ENCODE measurements at regions not wholly inside any gene's neighbourhood (a gene's known extent, or its start where the extent isn't known, plus 50 kb on each side); places are given as distances from the start of the nearest gene placed in this dataset.

- H3K4ac ChIP-seq (ENCODE audit: low read depth in 1 of 2, low read length in 2 of 2), result no peak overlapping the region
- no peak overlapping the region for H2BK5ac ChIP-seq (ENCODE audit: low read depth, low read length, poor library complexity, severe bottlenecking)
- DNase-seq, result no peak
- H3K4me2 ChIP-seq (ENCODE audit: low read length, poor library complexity, severe bottlenecking), result no peak overlapping the region
- no peak overlapping the region for H3K18ac ChIP-seq (ENCODE audit: low read depth in 1 of 2, low read length in 2 of 2)
- no peaks in the 10 kb centered on the region for H3K4me1 ChIP-seq (ENCODE audit: control insufficient read depth, insufficient read depth, low read depth, low read length)
- H3K27ac ChIP-seq (ENCODE audit: low read length, poor library complexity, severe bottlenecking), result no peak overlapping the region
- no peak overlapping the region for H2BK12ac ChIP-seq (ENCODE audit: low read length in 2 of 2)
- H3K4me3 ChIP-seq (ENCODE audit: insufficient read depth in 1 of 2, low read depth in 1 of 2, low read length in 2 of 2), result no peak overlapping the region
- no peak overlapping the region for H2BK120ac ChIP-seq (ENCODE audit: low read depth, low read length)
- H4K91ac ChIP-seq (ENCODE audit: low read length), result no peak overlapping the region
- no peak overlapping the region for H4K8ac ChIP-seq (ENCODE audit: low read length)
- H2AFZ ChIP-seq (ENCODE audit: low read depth, low read length), result no peak overlapping the region
- H3K27me3 ChIP-seq (ENCODE audit: control insufficient read depth in 1 of 2, insufficient read depth in 1 of 2, low read length in 2 of 2), result no peaks in the 10 kb centered on the region
- H3K14ac ChIP-seq (ENCODE audit: low read length in 2 of 2), result no peak overlapping the region
- H3K36me3 ChIP-seq (ENCODE audit: control insufficient read depth in 1 of 2, insufficient read depth in 2 of 2, low read depth in 1 of 2, low read length in 2 of 2), result no peaks in the 10 kb centered on the region
- no peak overlapping the region for H3K9ac ChIP-seq (ENCODE audit: low read length)
- 58% methylated on average over 3 of the region's 3 CpGs for WGBS
- H2BK15ac ChIP-seq (ENCODE audit: low read depth, poor library complexity, severe bottlenecking), result no peak overlapping the region
- H2AK5ac ChIP-seq (ENCODE audit: low read length, severe bottlenecking), result no peak overlapping the region
- H3K9me3 ChIP-seq (ENCODE audit: control insufficient read depth, low read length), result peaks cover 5% of the 10 kb centered on the region
- no peak overlapping the region for H3K23ac ChIP-seq (ENCODE audit: low read length in 2 of 2)
- H3K79me1 ChIP-seq (replicated peaks; ENCODE audit: low read length, poor library complexity, severe bottlenecking), result no peaks in the 10 kb centered on the region
Observed at GRCh38 chr11:133601641-133602040, 69.3 kb upstream of the OPCML start.

- H3K79me1 ChIP-seq (replicated peaks; ENCODE audit: low read length, poor library complexity, severe bottlenecking), result no peaks in the 10 kb centered on the region
- no peak for DNase-seq
- H3K9me3 ChIP-seq (ENCODE audit: control insufficient read depth, low read length), result peaks cover 5% of the 10 kb centered on the region
- H2BK15ac ChIP-seq (ENCODE audit: low read depth, poor library complexity, severe bottlenecking), result no peak overlapping the region
- no peak overlapping the region for H2BK5ac ChIP-seq (ENCODE audit: low read depth, low read length, poor library complexity, severe bottlenecking)
- no peak overlapping the region for H2BK120ac ChIP-seq (ENCODE audit: low read depth, low read length)
- no peaks in the 10 kb centered on the region for H3K36me3 ChIP-seq (ENCODE audit: control insufficient read depth in 1 of 2, insufficient read depth in 2 of 2, low read depth in 1 of 2, low read length in 2 of 2)
- no peak overlapping the region for H4K8ac ChIP-seq (ENCODE audit: low read length)
- no peak overlapping the region for H2BK12ac ChIP-seq (ENCODE audit: low read length in 2 of 2)
- H3K4me1 ChIP-seq (ENCODE audit: control insufficient read depth, insufficient read depth, low read depth, low read length), result no peaks in the 10 kb centered on the region
- H3K27ac ChIP-seq (ENCODE audit: low read length, poor library complexity, severe bottlenecking), result no peak overlapping the region
- no peak overlapping the region for H3K9ac ChIP-seq (ENCODE audit: low read length)
- WGBS, result 67% methylated on average over 5 of the region's 6 CpGs
- H3K4ac ChIP-seq (ENCODE audit: low read depth in 1 of 2, low read length in 2 of 2), result no peak overlapping the region
- H3K4me3 ChIP-seq (ENCODE audit: insufficient read depth in 1 of 2, low read depth in 1 of 2, low read length in 2 of 2), result no peak overlapping the region
- H3K27me3 ChIP-seq (ENCODE audit: control insufficient read depth in 1 of 2, insufficient read depth in 1 of 2, low read length in 2 of 2), result no peaks in the 10 kb centered on the region
- no peak overlapping the region for H3K4me2 ChIP-seq (ENCODE audit: low read length, poor library complexity, severe bottlenecking)
- no peak overlapping the region for H2AK5ac ChIP-seq (ENCODE audit: low read length, severe bottlenecking)
- no peak overlapping the region for H2AFZ ChIP-seq (ENCODE audit: low read depth, low read length)
- no peak overlapping the region for H4K91ac ChIP-seq (ENCODE audit: low read length)
- no peak overlapping the region for H3K14ac ChIP-seq (ENCODE audit: low read length in 2 of 2)
- no peak overlapping the region for H3K23ac ChIP-seq (ENCODE audit: low read length in 2 of 2)
- H3K18ac ChIP-seq (ENCODE audit: low read depth in 1 of 2, low read length in 2 of 2), result no peak overlapping the region
Observed at GRCh38 chr11:133600786-133601185, 68.5 kb upstream of the OPCML start.

- 87% methylated on average over 3 of the region's 5 CpGs for WGBS
Observed at GRCh38 chr11:133600306-133600705, 68.0 kb upstream of the OPCML start.

GRCh38 chr11:133598906-133599305 is 66.6 kb upstream of the OPCML start:
- no peak overlapping the region for H2BK12ac ChIP-seq (ENCODE audit: low read length in 2 of 2)
- no peak overlapping the region for H3K23ac ChIP-seq (ENCODE audit: low read length in 2 of 2)
- H3K14ac ChIP-seq (ENCODE audit: low read length in 2 of 2), result no peak overlapping the region
- H2BK15ac ChIP-seq (ENCODE audit: low read depth, poor library complexity, severe bottlenecking), result no peak overlapping the region
- H2AK5ac ChIP-seq (ENCODE audit: low read length, severe bottlenecking), result no peak overlapping the region
- H3K36me3 ChIP-seq (ENCODE audit: control insufficient read depth in 1 of 2, insufficient read depth in 2 of 2, low read depth in 1 of 2, low read length in 2 of 2), result no peaks in the 10 kb centered on the region
- no peak overlapping the region for H2BK120ac ChIP-seq (ENCODE audit: low read depth, low read length)
- H3K27ac ChIP-seq (ENCODE audit: low read length, poor library complexity, severe bottlenecking), result no peak overlapping the region
- H2AFZ ChIP-seq (ENCODE audit: low read depth, low read length), result no peak overlapping the region
- H3K4me3 ChIP-seq (ENCODE audit: insufficient read depth in 1 of 2, low read depth in 1 of 2, low read length in 2 of 2), result no peak overlapping the region
- H3K18ac ChIP-seq (ENCODE audit: low read depth in 1 of 2, low read length in 2 of 2), result no peak overlapping the region
- no peak overlapping the region for H3K9ac ChIP-seq (ENCODE audit: low read length)
- peaks cover 10% of the 10 kb centered on the region for H3K9me3 ChIP-seq (ENCODE audit: control insufficient read depth, low read length)
- H3K4ac ChIP-seq (ENCODE audit: low read depth in 1 of 2, low read length in 2 of 2), result no peak overlapping the region
- no peak overlapping the region for H2BK5ac ChIP-seq (ENCODE audit: low read depth, low read length, poor library complexity, severe bottlenecking)
- no peaks in the 10 kb centered on the region for H3K4me1 ChIP-seq (ENCODE audit: control insufficient read depth, insufficient read depth, low read depth, low read length)
- H3K27me3 ChIP-seq (ENCODE audit: control insufficient read depth in 1 of 2, insufficient read depth in 1 of 2, low read length in 2 of 2), result no peaks in the 10 kb centered on the region
- H4K8ac ChIP-seq (ENCODE audit: low read length), result no peak overlapping the region
- no peak for DNase-seq
- H3K79me1 ChIP-seq (replicated peaks; ENCODE audit: low read length, poor library complexity, severe bottlenecking), result no peaks in the 10 kb centered on the region
- 31% methylated on average over 3 of the region's 3 CpGs for WGBS
- no peak overlapping the region for H4K91ac ChIP-seq (ENCODE audit: low read length)
- no peak overlapping the region for H3K4me2 ChIP-seq (ENCODE audit: low read length, poor library complexity, severe bottlenecking)

More at GRCh38 chr11:133600306-133600705, 68.0 kb upstream of the OPCML start:
- Histone ChIP-seq H3K9ac (ENCODE audit: low read length) (no peak overlapping the region), H3K18ac (ENCODE audit: low read depth in 1 of 2, low read length in 2 of 2) (no peak overlapping the region), H3K9me3 (ENCODE audit: control insufficient read depth, low read length) (peaks cover 5% of the 10 kb centered on the region), H3K27me3 (ENCODE audit: control insufficient read depth in 1 of 2, insufficient read depth in 1 of 2, low read length in 2 of 2) (no peaks in the 10 kb centered on the region), H2AFZ (ENCODE audit: low read depth, low read length) (no peak overlapping the region), H4K91ac (ENCODE audit: low read length) (no peak overlapping the region), H2BK15ac (ENCODE audit: low read depth, poor library complexity, severe bottlenecking) (no peak overlapping the region), H3K4me2 (ENCODE audit: low read length, poor library complexity, severe bottlenecking) (no peak overlapping the region), H3K79me1 (replicated peaks; ENCODE audit: low read length, poor library complexity, severe bottlenecking) (no peaks in the 10 kb centered on the region), H4K8ac (ENCODE audit: low read length) (no peak overlapping the region), H3K27ac (ENCODE audit: low read length, poor library complexity, severe bottlenecking) (no peak overlapping the region), H2BK120ac (ENCODE audit: low read depth, low read length) (no peak overlapping the region), H3K23ac (ENCODE audit: low read length in 2 of 2) (no peak overlapping the region), H3K4ac (ENCODE audit: low read depth in 1 of 2, low read length in 2 of 2) (no peak overlapping the region), H2BK12ac (ENCODE audit: low read length in 2 of 2) (no peak overlapping the region), H3K4me1 (ENCODE audit: control insufficient read depth, insufficient read depth, low read depth, low read length) (no peaks in the 10 kb centered on the region), H2BK5ac (ENCODE audit: low read depth, low read length, poor library complexity, severe bottlenecking) (no peak overlapping the region), H2AK5ac (ENCODE audit: low read length, severe bottlenecking) (no peak overlapping the region), H3K36me3 (ENCODE audit: control insufficient read depth in 1 of 2, insufficient read depth in 2 of 2, low read depth in 1 of 2, low read length in 2 of 2) (no peaks in the 10 kb centered on the region), H3K4me3 (ENCODE audit: insufficient read depth in 1 of 2, low read depth in 1 of 2, low read length in 2 of 2) (no peak overlapping the region), H3K14ac (ENCODE audit: low read length in 2 of 2) (no peak overlapping the region)
- no peak for DNase-seq

Measured in mesenchymal stem cell (in vitro differentiated cells and primary cell).